Islet of Langerhans (tissue), 1 donor: ENCODE measurements at regions not wholly inside any gene's neighbourhood (a gene's known extent, or its start where the extent isn't known, plus 50 kb on each side); places are given as distances from the start of the nearest gene placed in this dataset.
"Not testable (repeated sequence)": the region's sequence is repeated elsewhere in the genome, so short reads cannot be mapped to it uniquely, and the experiment has no call there.

ENCODE experiments used
- FAIRE-seq: peaks from one replicate; lab custom pipeline; 2011; peaks lifted over from hg19 to GRCh38; lab: Jason Lieb, UNC

DNA sequence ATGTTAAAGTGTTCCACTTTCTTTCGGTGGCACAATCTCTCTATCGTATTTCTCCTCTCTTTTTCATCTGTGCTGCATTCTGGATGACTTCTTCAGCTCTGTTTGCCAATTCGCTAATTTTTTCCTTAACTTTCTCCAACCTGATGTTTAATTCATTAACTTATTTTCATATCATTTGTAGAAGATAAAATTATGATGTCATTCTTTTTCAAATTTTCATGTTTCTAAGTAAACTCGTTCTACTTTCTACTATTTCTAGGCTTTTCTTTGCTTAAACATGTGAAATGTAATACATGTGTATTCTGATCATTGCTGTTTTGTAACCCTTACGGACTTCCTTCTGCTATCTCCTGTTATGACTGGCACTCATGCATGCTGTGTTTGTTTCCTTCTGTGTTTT is 648.4 kb downstream of the QKI start:
- no peak for FAIRE-seq

DNA sequence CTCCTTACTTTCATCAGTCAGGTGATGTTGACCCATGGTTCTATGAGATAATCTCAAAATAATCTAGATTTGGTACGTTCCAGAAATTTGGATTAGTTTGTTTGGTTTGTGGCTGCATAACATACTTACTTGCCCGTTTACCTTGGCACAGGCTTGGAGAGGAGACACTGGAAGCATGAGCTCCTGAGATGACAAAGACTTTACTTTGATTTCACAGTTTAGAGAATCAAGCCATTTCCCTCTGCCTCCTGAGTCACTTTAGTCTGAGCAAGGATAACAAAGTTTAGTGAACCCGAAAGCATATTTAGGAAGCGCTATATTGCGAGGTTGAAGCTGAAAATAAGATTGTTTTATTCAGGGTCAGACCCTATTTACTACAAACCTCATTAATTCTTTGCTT is 643.4 kb downstream of the QKI start:
- no peak for FAIRE-seq

DNA sequence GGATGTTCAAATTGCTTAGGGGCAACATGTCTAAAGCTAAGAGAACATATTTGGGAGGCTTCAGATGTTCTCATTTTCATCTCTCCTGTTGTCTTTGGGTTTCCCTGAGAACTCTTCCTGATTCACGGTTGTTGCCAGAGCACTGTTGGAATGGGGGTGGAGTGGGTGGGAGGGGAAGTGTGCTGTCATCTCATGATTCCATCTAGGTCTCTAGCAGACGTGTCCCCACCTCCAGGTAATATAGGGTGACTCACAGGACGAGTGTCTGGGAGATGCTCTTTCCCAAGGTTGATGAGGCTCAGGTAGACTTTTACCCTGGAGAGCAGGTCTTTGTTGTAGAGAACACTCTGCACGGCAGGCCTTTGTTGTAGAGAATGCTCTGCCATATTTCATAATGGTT is 636.9 kb downstream of the QKI start:
- FAIRE-seq: no peak

DNA sequence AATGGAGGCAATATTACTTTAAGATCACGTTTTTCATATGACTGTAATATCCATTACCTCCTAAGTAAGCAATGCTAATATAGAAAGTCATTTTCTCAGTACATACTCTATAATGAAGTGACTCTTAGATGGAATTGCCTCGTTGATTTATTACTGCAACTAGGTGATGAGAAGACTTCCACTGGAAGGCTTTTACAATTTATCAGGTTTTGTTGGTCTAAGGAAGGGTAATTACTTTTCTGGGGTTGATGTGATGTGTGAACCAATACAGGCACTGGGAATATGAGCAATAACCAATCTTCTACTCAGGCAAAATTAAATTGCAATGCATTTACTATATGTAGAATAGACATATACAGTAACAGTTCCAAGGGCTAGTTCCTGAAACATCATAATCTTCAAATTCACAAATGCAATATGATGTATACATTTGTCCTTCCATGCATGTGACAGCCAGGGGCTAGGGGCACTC is 635.0 kb downstream of the QKI start:
- FAIRE-seq: no peak

DNA sequence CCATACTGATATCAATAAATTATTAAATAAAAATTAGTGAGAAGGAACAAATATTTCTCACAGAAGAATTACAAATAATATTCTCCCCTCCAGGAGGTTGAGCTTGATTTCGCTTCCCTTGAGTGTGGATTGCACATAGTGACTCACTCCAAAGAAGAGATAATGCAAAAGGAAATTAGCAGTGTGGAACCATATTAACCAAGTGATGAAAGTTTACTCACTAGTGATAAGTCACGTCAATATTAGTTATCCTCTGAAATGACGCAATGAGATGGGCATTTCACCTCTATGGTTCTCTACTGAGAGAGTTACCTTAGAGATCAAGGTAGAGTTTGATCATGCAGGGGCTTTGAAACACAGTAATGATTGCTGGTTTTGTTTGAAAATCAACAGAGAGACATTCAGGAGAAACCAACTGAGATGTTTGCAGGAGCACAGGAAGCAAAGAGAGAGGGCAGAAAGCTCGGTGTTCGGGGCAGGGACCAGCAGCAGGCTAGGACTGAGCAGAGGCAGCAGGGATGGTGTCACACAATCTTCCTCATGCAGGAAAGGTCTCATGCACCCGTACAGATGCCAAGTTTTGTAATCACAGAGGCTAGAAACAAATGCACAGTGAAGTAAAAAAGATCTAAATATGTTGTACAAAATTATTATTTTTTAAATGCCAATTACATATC is 634.5 kb downstream of the QKI start:
- no peak for FAIRE-seq

DNA sequence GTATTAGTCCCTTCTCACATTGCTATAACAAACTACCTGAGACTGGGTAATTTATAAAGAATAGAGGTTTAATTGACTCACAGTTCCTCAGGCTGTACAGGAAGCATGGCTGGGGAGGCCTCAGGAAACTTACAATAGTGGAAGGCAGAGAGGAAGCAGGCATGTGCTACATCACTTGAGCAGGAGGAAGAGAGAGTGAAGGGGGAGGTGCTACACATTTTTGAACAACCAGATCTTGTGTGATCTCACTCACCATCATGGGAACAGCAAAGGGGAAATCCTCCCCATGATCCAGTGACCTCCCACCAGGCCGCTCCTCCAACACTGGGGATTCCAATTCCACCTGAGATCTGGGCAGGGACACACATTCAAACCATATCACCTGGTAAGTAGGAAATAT is 630.6 kb downstream of the QKI start:
- FAIRE-seq: no peak

DNA sequence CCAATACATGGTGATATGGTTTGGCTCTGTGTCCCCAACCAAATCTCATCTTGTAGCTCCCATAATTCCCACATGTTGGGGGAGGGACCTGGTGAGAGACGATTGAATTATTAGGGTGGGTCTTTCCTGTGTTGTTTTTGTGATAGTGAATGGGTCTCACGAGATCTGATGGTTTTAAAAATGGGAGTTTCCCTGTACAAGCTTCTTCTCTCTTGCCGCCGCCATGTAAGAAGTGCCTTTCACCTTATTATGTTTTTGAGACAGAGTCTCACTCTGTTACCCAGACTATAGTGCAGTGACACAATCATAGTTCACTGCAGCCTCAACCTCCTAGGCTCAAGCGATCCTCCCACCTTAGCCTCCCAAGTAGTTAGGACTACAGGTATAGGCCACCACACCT is 629.1 kb downstream of the QKI start:
- not testable (repeated sequence) for FAIRE-seq

DNA sequence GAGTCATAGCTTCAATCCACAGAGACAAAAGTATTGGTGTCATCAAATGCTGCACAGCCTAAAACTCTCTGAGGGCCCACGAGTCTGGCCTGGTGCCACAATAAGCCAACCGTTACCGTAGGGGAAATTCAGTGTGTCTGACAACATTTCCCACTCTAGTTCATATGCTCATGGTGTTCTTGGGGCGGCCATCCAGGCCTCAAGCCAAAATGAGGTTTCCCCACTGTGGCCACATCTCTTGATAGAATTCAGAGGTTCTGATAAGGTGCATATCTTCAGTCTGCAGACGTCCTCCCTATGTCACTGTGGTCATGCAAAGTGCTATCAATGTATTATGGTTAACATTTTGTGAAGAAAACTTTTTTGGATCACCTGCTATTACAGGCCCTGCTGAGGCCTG is 627.7 kb downstream of the QKI start:
- FAIRE-seq: no peak

DNA sequence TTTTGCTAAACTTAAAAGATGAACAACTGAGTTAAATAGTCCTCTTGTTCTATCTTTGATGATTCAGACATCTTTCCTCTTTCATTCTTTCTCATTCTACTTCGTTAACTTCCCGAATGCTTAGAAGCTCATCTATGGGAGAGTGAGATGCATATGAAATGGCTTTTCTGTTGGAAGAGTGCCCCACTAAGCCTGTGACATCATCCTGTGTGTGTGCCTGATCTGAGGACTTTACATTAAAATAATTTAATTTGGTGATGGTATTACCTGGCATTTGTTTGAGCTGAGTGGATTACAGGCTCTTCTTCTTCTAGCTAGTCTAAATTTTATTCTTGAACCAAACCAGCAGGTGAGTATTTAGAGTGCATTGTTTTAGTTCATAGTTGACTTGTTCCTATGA is 626.5 kb downstream of the QKI start:
- FAIRE-seq: no peak

DNA sequence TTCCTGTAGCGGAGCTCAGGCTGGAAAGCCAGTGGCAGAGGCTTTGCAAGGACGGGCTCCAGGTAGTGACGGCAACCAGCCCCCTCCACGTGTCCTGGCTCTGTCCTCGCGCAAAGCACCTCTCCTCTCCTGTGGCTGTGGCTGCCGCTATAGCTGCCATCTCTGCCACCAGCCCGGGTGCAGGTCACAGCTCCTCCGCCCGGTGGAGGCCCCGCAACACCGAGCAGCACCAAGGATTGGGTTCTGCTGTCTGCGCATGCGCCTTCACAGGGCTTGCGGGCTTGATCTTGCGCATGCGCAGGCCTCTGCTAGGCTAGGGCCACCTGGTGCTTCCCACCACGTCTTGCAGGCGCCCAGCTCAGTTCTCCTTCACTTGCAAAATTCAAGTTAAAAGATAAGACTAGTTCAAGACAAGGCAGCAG is 625.4 kb downstream of the QKI start:
- FAIRE-seq: no peak

DNA sequence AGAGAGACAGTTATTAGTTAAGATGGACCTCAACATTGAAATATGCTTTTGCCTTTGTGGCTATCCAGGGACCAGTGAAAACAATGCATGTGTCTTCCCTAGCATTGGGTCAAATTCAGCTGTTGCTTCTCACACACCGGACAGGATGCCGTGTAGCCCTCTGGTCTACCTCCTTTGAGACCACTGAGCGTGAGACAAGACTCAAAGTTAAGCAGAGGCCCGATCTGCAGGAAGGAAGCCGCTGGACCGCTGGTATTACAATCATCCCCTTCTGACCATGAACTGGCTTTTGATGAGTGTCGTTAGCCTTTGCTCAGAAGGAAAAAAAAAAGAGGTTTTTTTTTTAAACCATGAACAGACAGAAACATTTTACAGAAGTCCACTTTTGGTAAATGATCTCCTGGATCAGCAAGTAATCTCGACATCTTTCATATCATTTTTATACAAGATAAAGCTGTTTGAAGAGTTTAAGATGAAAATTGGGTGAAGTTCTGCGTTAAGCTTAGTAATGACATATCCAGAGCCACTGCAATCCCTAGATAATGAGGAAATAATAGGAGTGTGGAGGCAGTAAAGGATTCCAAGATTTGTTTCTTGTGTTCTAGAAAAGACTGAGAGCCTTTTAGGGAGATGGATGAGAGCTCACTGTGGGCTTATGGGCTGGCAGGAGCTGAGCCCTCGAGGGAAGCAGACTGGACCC is 622.8 kb downstream of the QKI start:
- FAIRE-seq: no peak

DNA sequence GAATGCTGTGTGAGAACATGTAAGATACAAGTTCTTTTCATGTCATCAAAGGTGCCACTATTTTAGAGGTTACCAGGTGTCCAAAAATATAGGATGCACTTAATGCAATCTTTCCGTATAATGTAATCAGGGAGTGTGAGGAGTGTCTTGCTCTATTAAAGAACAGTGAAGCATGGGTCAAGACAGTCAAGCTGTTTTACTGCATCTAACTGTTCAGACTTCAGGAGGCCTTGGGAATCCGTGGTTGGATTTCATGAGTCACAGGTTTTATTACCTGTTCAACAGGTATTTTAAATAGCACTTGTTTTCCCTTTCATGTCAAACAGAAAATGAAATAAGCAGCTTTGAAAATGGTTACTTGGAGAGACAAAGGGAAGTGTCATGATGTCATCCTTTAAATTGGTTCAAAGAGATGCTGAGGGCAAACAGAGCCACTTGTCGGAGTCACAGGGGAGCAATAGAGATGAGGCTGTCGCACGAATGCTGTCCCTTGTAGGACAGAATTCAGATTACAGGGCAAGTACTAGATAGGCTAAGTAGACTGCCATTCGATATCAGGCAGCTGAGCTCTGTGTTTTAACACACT is 621.5 kb downstream of the QKI start:
- no peak for FAIRE-seq

DNA sequence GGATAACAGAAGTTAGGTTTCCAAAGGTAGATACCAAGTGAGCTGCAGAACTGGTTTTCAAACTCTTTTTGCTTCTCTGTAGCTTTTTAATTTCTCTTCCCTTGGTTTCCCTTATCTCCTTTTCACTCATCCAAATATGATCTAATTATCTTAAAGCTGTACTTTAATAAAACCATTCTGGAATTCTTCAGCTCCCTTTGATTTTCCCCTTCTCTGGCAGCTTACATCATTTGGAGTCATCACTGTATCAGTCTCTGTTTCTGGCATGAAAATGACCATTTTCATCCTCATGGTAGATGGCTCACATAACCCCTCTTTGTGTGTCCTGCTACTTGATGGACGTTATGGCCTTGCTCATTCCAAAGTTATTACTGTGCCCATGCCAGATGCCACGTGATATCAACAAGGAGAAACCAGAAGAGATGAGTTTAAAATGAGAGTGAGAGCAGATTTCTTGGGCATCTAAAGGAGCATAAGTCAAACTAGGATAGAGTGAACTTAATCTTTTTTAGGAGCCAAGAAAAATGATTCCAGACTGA is 620.2 kb downstream of the QKI start:
- no peak for FAIRE-seq

DNA sequence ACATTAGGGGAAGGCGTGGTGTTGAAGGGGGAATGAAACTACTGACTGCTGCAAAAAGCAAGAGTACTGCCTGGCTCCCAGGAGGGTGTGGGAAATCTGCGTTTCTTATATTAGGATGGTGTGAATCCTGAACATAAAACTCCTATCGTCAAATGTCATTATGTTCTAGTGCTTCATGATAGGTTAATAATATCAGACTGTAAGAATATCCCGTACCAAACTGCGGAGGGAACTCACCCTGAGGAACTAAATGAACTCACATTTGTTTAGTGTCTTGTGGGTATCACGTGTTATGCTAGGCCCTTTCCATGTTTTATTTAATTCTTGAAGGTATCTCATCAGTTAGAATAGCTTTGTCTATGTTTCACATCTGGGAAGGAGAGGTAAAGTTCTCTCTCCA is 610.7 kb downstream of the QKI start:
- no peak for FAIRE-seq

DNA sequence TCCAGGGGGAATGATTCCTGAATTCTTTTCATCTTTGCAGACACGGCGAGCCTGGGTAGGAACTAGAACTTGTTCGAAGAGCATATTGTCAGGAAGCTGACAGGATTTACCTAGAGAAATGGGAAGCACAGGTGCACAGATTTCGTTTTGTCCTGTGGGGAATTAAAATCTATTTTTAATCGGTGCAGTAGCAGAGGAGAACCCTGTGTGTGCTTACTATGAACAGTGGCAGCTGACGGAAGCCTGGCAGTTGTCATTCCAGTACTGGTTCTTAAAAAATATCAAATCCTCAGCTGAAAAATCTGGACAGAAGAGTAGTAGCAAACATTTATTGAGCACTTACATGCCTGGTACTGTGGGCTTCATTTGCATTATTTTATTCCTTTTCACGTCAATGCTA is 609.0 kb downstream of the QKI start:
- no peak for FAIRE-seq

DNA sequence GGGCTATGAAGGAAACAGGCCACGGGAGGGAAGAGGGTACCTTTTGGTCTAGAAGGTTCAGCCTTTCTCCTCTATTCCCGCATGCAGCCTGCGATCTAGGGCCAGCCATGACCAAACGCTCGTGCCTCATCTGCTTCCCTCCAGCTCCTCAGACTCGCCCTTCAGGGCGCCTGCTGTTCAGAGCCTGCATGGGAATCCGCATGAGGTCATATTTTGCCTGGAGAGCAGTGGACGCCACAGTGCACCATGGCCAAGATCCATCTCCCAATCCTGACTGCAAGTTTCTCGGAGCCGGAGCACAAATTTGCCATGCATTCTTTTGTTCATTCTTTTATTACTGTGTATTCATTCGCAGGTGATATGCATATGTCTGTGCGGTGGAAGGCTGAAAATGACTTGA is 608.1 kb downstream of the QKI start:
- FAIRE-seq: no peak

DNA sequence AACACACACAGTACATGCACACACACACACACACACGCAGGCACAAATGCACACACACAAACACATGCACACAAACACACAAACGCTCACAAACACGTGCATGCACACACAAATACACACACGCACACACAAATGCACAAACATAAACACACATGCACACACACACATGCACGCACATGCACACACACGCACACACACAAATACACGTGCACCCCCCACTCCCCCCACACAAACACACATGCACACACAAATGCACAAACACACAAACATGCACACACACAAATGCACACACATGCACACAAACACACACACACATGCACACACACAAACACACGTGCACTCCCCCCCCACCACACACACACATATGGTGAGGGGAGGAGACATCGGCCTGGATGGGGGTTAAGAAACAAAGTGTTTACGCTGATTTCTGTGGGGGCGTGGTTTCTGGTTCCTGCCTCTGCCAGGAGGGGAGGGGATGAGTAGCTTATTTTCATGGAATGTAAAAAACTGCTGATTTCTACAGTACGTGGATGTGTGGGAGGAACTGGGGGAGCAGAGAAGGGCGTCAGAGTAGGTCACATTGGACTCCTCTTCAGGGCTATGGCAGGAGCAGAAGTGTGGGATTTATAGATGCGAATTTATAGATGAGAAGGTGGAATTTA is 607.2 kb downstream of the QKI start:
- no peak for FAIRE-seq

DNA sequence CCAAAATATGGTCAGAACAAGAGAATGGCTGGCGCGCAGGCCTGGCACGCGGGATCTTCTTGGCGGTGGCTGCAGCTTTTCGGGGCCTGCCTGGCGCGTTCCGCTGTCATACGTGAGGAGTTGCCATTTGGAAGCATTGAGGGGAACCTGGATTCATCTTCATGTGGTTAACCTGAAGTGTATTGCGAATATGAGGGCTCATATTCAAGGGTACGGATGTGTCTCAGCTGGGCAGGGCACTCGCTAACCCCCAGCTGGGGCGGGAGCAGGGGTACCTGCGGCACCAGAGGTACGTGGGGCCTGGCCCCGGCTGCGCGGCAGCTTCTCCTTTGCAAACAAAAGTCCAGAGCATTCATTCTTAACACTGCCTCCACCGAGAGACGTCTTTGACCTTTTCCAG is 605.6 kb downstream of the QKI start:
- FAIRE-seq: no peak

DNA sequence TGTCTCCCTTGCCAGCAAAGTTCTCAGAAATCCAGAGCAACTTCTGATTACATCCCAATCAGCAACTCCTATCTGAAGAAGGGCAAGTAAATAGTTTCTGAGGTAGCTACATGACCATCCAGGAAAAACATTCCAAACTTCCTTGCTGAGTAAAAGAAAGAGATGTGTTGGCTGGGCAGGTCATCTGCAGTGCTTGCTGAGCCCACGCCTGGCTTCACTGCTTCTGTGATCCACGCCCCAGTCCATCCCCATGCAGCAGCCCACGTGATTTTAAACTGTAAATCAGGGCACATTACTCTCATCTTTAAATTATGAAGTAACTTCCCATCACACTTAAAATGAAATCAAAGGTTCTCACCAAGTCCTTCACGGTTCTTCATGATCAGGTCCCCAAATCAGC is 603.6 kb downstream of the QKI start:
- no peak for FAIRE-seq

DNA sequence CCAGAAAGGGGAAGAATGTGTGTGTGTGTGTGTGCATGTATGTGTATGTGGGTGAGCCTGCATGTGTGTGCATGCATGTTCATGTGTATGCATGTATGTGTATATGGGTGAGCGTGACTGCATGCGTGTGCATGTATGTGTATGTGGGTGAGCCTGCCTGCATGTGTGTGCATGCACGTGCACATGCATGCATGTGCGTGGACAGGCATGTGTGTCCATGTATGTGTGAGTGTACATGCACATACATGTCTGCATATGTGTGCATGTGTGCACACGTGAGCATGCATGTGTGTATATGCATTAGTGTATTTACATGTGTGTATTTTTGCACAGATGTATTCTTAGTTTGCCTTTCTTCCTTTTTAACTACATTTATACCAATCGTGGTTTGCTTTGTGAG is 601.5 kb downstream of the QKI start:
- no peak for FAIRE-seq

DNA sequence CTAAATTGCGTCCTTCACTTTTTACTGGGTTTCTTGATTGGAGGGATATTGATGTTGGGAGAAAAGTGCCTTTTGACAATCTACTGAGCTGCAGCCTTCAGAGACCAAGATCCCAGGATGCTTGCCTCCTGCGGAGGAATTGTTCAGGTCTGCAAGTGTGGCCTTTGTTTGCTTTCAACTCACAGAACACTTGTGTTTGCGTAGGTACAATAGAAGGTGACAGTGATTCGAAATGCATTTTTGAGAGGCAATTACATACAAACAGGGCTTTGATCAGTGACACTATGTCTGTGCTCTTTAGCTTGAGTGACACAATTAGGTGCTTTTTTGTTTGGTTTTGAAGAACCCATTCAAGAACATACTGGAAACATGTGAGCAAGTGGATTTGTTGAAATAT is 600.6 kb downstream of the QKI start:
- no peak for FAIRE-seq

DNA sequence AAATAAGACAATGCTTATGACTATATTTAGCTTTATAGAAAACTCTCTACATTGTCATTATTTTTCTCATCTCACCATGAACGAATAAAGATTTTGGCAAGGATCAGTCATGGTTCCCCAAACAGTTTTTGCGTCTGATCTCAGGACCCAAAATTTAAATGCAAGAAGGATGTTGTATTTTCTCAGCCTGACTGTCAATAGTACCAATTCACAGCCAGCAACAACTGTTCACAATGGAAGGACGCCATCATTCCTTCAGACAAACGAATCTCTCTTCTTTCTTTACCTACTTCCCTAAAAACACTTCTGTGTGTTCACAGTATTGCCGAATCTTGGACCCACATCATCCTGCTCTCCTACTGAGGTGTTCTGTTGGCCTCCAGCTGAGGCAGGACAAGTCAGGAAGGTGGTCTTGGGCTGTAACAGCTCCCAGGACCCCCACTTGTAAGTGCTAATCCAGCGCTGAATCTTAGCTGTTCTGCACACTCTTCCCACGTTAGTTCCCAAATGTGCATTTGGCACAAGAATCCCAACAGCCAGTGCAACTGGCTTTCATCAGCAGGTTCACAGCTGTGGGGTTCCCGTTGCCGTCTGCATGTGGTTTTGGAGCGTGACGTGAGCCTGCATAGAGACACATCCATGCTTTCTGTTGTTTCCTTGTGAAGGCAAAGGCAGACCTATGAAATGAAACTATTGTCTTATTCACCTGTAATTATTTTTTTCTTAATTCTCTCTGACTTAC is 600.0 kb downstream of the QKI start:
- no peak for FAIRE-seq
